ENCODE measurements at regions not wholly inside any gene's neighbourhood (a gene's known extent, or its start where the extent isn't known, plus 50 kb on each side); places are given as distances from the start of the nearest gene placed in this dataset.
A peak's percentile ranks its signal among the peaks of the same experiment; 100 is the strongest.

DNA sequence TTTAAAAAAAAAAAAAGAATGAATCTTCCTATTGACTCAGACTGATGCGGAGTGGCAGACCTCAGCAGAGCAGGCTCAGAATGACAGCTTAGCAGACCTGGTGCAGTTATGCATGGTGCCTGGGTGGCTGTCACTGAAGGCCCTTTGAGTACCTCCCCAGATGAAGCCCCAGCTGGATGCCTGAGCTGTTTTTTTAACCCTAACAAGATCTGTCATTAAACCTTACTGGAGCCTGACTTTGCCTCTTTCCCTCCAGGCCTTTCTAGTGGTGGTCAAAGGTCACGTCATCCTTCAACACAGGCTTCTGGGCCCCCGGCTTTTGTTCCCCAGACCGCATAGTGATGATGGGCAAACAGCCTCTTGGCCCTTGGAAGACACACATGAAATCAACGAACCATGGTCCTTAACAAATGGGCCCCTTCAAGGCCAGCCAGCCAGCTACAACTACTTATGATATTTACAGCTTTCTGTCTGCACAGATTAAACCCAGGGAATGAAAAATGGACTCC, 138.3 kb upstream of the CYP1B1 start:
- DNase-seq (ENCODE audit: low read depth) = no peak

GRCh38 chr2:38213619-38214167, 137.7 kb upstream of the CYP1B1 start:
- H3K4me3 ChIP-seq (ENCODE audit: low read depth, low read length) = no peak overlapping the region
- DNase-seq (ENCODE audit: low read depth) = peak; percentile 13
- H3K27me3 ChIP-seq (ENCODE audit: control insufficient read depth, insufficient read depth, low read length) = peaks cover 2% of the 10 kb centered on the region
- TF ChIP-seq CTCF (IDR thresholded peaks at IDR 0.05; ENCODE audit: insufficient read depth, low read length, severe bottlenecking) = no peak
- no peaks in the 10 kb centered on the region for H3K36me3 ChIP-seq (ENCODE audit: control insufficient read depth, insufficient read depth, low read length)
- FAIRE-seq = no peak

More for the DNA sequence above, 138.3 kb upstream of the CYP1B1 start:
- no peak for TF ChIP-seq CTCF (IDR thresholded peaks at IDR 0.05; ENCODE audit: insufficient read depth, low read length, severe bottlenecking)
- peaks cover 2% of the 10 kb centered on the region for H3K27me3 ChIP-seq (ENCODE audit: control insufficient read depth, insufficient read depth, low read length)
- H3K4me3 ChIP-seq (ENCODE audit: low read depth, low read length) = no peak overlapping the region
- no peaks in the 10 kb centered on the region for H3K36me3 ChIP-seq (ENCODE audit: control insufficient read depth, insufficient read depth, low read length)
- no peak for FAIRE-seq

DNA sequence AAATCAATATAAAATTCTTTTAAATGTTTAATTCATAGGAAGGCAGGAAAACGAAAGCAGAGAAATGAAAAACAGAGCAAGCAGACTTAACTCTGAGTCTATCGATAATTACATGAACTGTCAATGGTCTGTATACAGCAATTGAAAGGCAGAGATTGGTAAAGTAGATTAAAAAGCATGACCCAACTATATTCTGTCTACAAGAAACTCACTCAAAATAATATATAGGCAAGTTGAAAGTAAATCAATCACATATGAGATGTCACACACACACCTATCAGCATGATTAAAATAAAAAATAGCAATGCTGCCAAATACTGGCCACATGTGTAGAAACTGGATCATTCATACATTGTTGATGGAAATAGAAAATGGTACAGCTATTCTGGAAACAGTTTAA, 136.4 kb upstream of the CYP1B1 start:
- no peak for FAIRE-seq

DNA sequence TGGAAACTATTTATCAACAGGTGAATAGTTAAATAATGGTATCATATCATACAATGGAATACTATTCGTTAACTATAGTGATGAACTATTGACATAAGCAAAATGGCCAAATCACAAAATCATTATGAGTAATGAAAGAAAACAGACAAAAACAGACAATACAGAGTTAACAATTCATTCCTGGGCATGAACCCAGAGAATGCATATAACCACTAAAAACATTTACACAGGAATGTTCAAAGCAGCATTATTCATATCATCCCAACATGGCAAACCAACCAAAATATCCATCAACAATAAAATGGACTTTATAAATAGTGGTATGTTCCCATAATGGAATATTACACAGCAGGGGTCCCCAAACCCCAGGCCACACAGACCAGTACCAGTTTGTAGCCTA, 131.2 kb upstream of the CYP1B1 start:
- no peak for TF ChIP-seq CTCF (IDR thresholded peaks at IDR 0.05; ENCODE audit: insufficient read depth, low read length, severe bottlenecking)
- H3K4me3 ChIP-seq (ENCODE audit: low read depth, low read length) = no peak overlapping the region
- no peak for FAIRE-seq
- no peaks in the 10 kb centered on the region for H3K36me3 ChIP-seq (ENCODE audit: control insufficient read depth, insufficient read depth, low read length)
- no peak for DNase-seq (ENCODE audit: low read depth)
- H3K27me3 ChIP-seq (ENCODE audit: control insufficient read depth, insufficient read depth, low read length) = no peaks in the 10 kb centered on the region

More for the DNA sequence above, 136.4 kb upstream of the CYP1B1 start:
- no peak for TF ChIP-seq CTCF (IDR thresholded peaks at IDR 0.05; ENCODE audit: insufficient read depth, low read length, severe bottlenecking)
- H3K36me3 ChIP-seq (ENCODE audit: control insufficient read depth, insufficient read depth, low read length) = no peaks in the 10 kb centered on the region
- no peak for DNase-seq (ENCODE audit: low read depth)
- no peaks in the 10 kb centered on the region for H3K27me3 ChIP-seq (ENCODE audit: control insufficient read depth, insufficient read depth, low read length)
- H3K4me3 ChIP-seq (ENCODE audit: low read depth, low read length) = no peak overlapping the region

GRCh38 chr2:38203446-38203810, 127.5 kb upstream of the CYP1B1 start:
- no peak overlapping the region for H3K4me3 ChIP-seq (ENCODE audit: low read depth, low read length)
- no peak for FAIRE-seq
- no peak for TF ChIP-seq CTCF (IDR thresholded peaks at IDR 0.05; ENCODE audit: insufficient read depth, low read length, severe bottlenecking)
- no peaks in the 10 kb centered on the region for H3K27me3 ChIP-seq (ENCODE audit: control insufficient read depth, insufficient read depth, low read length)
- no peak for DNase-seq (ENCODE audit: low read depth)
- no peaks in the 10 kb centered on the region for H3K36me3 ChIP-seq (ENCODE audit: control insufficient read depth, insufficient read depth, low read length)

Measured in bronchial epithelial cell (primary cell).